ENCODE measurements at regions not wholly inside any gene's neighbourhood (a gene's known extent, or its start where the extent isn't known, plus 50 kb on each side); places are given as distances from the start of the nearest gene placed in this dataset.

GRCh38 chr18:42137693-42138375 lies 182.8 kb downstream of the PIK3C3 start:
- TF ChIP-seq ZNF274 (IDR thresholded peaks at IDR 0.05; ENCODE audit: low read depth, low read length), result no peak
- no peak for TF ChIP-seq YY1 (IDR thresholded peaks at IDR 0.05; ENCODE audit: insufficient read depth, insufficient read length)
- TF ChIP-seq SUZ12 (IDR thresholded peaks at IDR 0.05; ENCODE audit: extremely low read depth, insufficient read depth, insufficient read length), result no peak

Data from NT2/D1 (cell line).